Esophagus squamous epithelium (tissue), 4 donors: ENCODE measurements at regions not wholly inside any gene's neighbourhood (a gene's known extent, or its start where the extent isn't known, plus 50 kb on each side); places are given as distances from the start of the nearest gene placed in this dataset.

Source experiments
- CTCF ChIP-seq, 6 experiments: fragments of 450-650 bp in 4 of 6; fragments of 200-600 bp in 2 of 6; sonication (generic) in 2 of 6; IDR thresholded peaks; one replicate each; pipeline ENCODE4 v1.5.1; 2016 to 2019; ENCODE audit warnings: antibody characterized with exemption in 6 of 6, mild to moderate bottlenecking in 4 of 6, moderate library complexity in 4 of 6
- POLR2A ChIP-seq, 4 donors: fragments of 450-650 bp; IDR thresholded peaks; one replicate each; pipeline ENCODE4 v1.6.1; 2017; ENCODE audit warnings: antibody characterized with exemption in 4 of 4, mild to moderate bottlenecking in 4 of 4, moderate library complexity in 3 of 4

- TF ChIP-seq CTCF (IDR thresholded peaks at IDR 0.05) = no peak
- TF ChIP-seq POLR2A (IDR thresholded peaks at IDR 0.05) = no peak
Measured at GRCh38 chr10:106025208-106025811, 1139.2 kb downstream of the SORCS1 start.
